ENCODE measurements at regions not wholly inside any gene's neighbourhood (a gene's known extent, or its start where the extent isn't known, plus 50 kb on each side); places are given as distances from the start of the nearest gene placed in this dataset.

- Histone ChIP-seq H3K9ac (no peak overlapping the region), H3K4me3 (ENCODE audit: low read depth, low read length) (no peak overlapping the region), H3K4me1 (no peaks in the 10 kb centered on the region), H3K27me3 (ENCODE audit: control insufficient read depth, insufficient read depth, low read length) (no peaks in the 10 kb centered on the region), H3K79me2 (no peaks in the 10 kb centered on the region), H3K27ac (no peak overlapping the region), H3K4me2 (ENCODE audit: low read length) (no peak overlapping the region), H2AFZ (no peak overlapping the region), H3K36me3 (ENCODE audit: control insufficient read depth, insufficient read depth, low read length) (no peaks in the 10 kb centered on the region), H3K9me3 (ENCODE audit: control insufficient read depth, low read length) (no peaks in the 10 kb centered on the region)
- TF ChIP-seq CTCF (IDR thresholded peaks at IDR 0.05): no peak
Measured at GRCh38 chr2:147631294-147631693, 213.5 kb upstream of the ACVR2A start.

- no peaks in the 10 kb centered on the region for H3K79me2 ChIP-seq
- H3K9ac ChIP-seq: no peak overlapping the region
- H3K36me3 ChIP-seq (ENCODE audit: control insufficient read depth, insufficient read depth, low read length): no peaks in the 10 kb centered on the region
- H3K4me1 ChIP-seq: no peaks in the 10 kb centered on the region
- no peak overlapping the region for H2AFZ ChIP-seq
- H3K9me3 ChIP-seq (ENCODE audit: control insufficient read depth, low read length): no peaks in the 10 kb centered on the region
- no peak overlapping the region for H3K27ac ChIP-seq
- no peak for TF ChIP-seq CTCF (IDR thresholded peaks at IDR 0.05)
- H3K4me2 ChIP-seq (ENCODE audit: low read length): no peak overlapping the region
- no peak overlapping the region for H3K4me3 ChIP-seq (ENCODE audit: low read depth, low read length)
- no peaks in the 10 kb centered on the region for H3K27me3 ChIP-seq (ENCODE audit: control insufficient read depth, insufficient read depth, low read length)
Measured at GRCh38 chr2:147630585-147630984, 214.2 kb upstream of the ACVR2A start.

GRCh38 chr2:147628971-147629421, 215.8 kb upstream of the ACVR2A start:
- Histone ChIP-seq H3K79me2 (no peaks in the 10 kb centered on the region), H3K27ac (no peak overlapping the region)
- TF ChIP-seq CTCF (IDR thresholded peaks at IDR 0.05): no peak

GRCh38 chr2:147623328-147623727, 221.5 kb upstream of the ACVR2A start:
- TF ChIP-seq CTCF (IDR thresholded peaks at IDR 0.05): no peak
- H3K9me3 ChIP-seq (ENCODE audit: control insufficient read depth, low read length): no peaks in the 10 kb centered on the region
- no peak overlapping the region for H3K4me3 ChIP-seq (ENCODE audit: low read depth, low read length)
- H3K36me3 ChIP-seq (ENCODE audit: control insufficient read depth, insufficient read depth, low read length): no peaks in the 10 kb centered on the region
- no peak overlapping the region for H3K4me2 ChIP-seq (ENCODE audit: low read length)
- no peak overlapping the region for H3K9ac ChIP-seq
- H3K79me2 ChIP-seq: no peaks in the 10 kb centered on the region
- H3K4me1 ChIP-seq: no peaks in the 10 kb centered on the region
- no peak overlapping the region for H2AFZ ChIP-seq
- H3K27ac ChIP-seq: no peak overlapping the region
- H3K27me3 ChIP-seq (ENCODE audit: control insufficient read depth, insufficient read depth, low read length): no peaks in the 10 kb centered on the region

More at GRCh38 chr2:147628971-147629421, 215.8 kb upstream of the ACVR2A start:
- no peak overlapping the region for H2AFZ ChIP-seq
- no peaks in the 10 kb centered on the region for H3K4me1 ChIP-seq
- H3K9me3 ChIP-seq (ENCODE audit: control insufficient read depth, low read length): no peaks in the 10 kb centered on the region
- no peak overlapping the region for H3K4me3 ChIP-seq (ENCODE audit: low read depth, low read length)
- H3K36me3 ChIP-seq (ENCODE audit: control insufficient read depth, insufficient read depth, low read length): no peaks in the 10 kb centered on the region
- H3K9ac ChIP-seq: no peak overlapping the region
- H3K4me2 ChIP-seq (ENCODE audit: low read length): no peak overlapping the region
- H3K27me3 ChIP-seq (ENCODE audit: control insufficient read depth, insufficient read depth, low read length): no peaks in the 10 kb centered on the region

- Histone ChIP-seq H3K9me3 (ENCODE audit: control insufficient read depth, low read length) (no peaks in the 10 kb centered on the region), H3K36me3 (ENCODE audit: control insufficient read depth, insufficient read depth, low read length) (no peaks in the 10 kb centered on the region), H3K27me3 (ENCODE audit: control insufficient read depth, insufficient read depth, low read length) (no peaks in the 10 kb centered on the region), H3K4me2 (ENCODE audit: low read length) (no peak overlapping the region), H3K4me1 (no peaks in the 10 kb centered on the region), H2AFZ (no peak overlapping the region), H3K27ac (no peak overlapping the region), H3K79me2 (no peaks in the 10 kb centered on the region), H3K4me3 (ENCODE audit: low read depth, low read length) (no peak overlapping the region), H3K9ac (no peak overlapping the region)
- no peak for TF ChIP-seq CTCF (IDR thresholded peaks at IDR 0.05)
Measured at GRCh38 chr2:147621656-147622197, 223.1 kb upstream of the ACVR2A start.

Data from parathyroid adenoma (tissue), 2 donors.